Hepatocyte (in vitro differentiated cells): ENCODE measurements at regions not wholly inside any gene's neighbourhood (a gene's known extent, or its start where the extent isn't known, plus 50 kb on each side); places are given as distances from the start of the nearest gene placed in this dataset.
"Not testable (repeated sequence)": the region's sequence is repeated elsewhere in the genome, so short reads cannot be mapped to it uniquely, and the experiment has no call there.

Source experiments
- DNase-seq: peaks from one replicate; pipeline ENCODE4 v3.0.0-alpha.2; 2016; ENCODE audit warnings: low spot score
- H2AFZ ChIP-seq: fragments of 200-600 bp; sonication (generic); 2 replicates; pipeline ENCODE4 v1.6.0; 2016; ENCODE audit warnings: antibody characterized with exemption, mild to moderate bottlenecking
- H3K27ac ChIP-seq: fragments of 200-600 bp; sonication (generic); 2 replicates; pipeline ENCODE4 v1.5.1; 2016; ENCODE audit warnings: mild to moderate bottlenecking
- H3K27me3 ChIP-seq: fragments of 200-600 bp; sonication (generic); 2 replicates; pipeline ENCODE4 v1.6.1; 2016
- H3K36me3 ChIP-seq: fragments of 200-600 bp; sonication (generic); replicated peaks from 2 replicates; pipeline ENCODE4 v1.5.1; 2016; ENCODE audit warnings: low read depth; ENCODE audit not compliant: insufficient read depth
- H3K4me1 ChIP-seq: fragments of 200-600 bp; sonication (generic); 2 replicates; pipeline ENCODE4 v1.5.1; 2016; ENCODE audit warnings: mild to moderate bottlenecking, moderate library complexity; ENCODE audit not compliant: insufficient read depth
- H3K4me2 ChIP-seq: fragments of 200-600 bp; sonication (generic); 2 replicates; pipeline ENCODE4 v1.6.0; 2016
- H3K4me3 ChIP-seq: fragments of 200-600 bp; sonication (generic); 2 replicates; pipeline ENCODE4 v1.5.1; 2016; ENCODE audit warnings: mild to moderate bottlenecking
- H3K79me2 ChIP-seq: fragments of 200-600 bp; sonication (generic); 2 replicates; pipeline ENCODE4 v1.6.0; 2017; ENCODE audit warnings: mild to moderate bottlenecking
- H3K9me2 ChIP-seq: fragments of 200-600 bp; sonication (generic); replicated peaks from 2 replicates; pipeline ENCODE4 v1.6.0; 2017; ENCODE audit warnings: mild to moderate bottlenecking; ENCODE audit not compliant: insufficient read depth
- H3K9me3 ChIP-seq: fragments of 200-600 bp; sonication (generic); 2 replicates; pipeline ENCODE4 v1.5.1; 2016; ENCODE audit warnings: low read depth, mild to moderate bottlenecking
- H4K20me1 ChIP-seq: fragments of 200-600 bp; sonication (generic); 2 replicates; pipeline ENCODE4 v1.6.0; 2016; ENCODE audit warnings: mild to moderate bottlenecking; ENCODE audit not compliant: insufficient read depth, poor library complexity, severe bottlenecking
- EZH2 ChIP-seq: fragments of 200-600 bp; sonication (generic); IDR thresholded peaks from 2 replicates; pipeline ENCODE4 v1.6.1; 2016; ENCODE audit warnings: antibody characterized with exemption, mild to moderate bottlenecking, borderline replicate concordance
- EZH2phosphoT487 ChIP-seq: fragments of 200-600 bp; sonication (generic); IDR thresholded peaks from one replicate; pipeline ENCODE4 v1.6.1; 2018; ENCODE audit warnings: antibody characterized with exemption, mild to moderate bottlenecking, low read depth, moderate library complexity; ENCODE audit not compliant: unreplicated experiment, severe bottlenecking
- WGBS: methylation state at CpG from one replicate; pipeline ENCODE4 v1.1.6; 2016; ENCODE audit warnings: low lambda C conversion rate; ENCODE audit errors: missing lambda C conversion rate; 5-methylcytosine and 5-hydroxymethylcytosine counted together
- TF ChIP-seq, protein P1 (sequence below): fragments of 200-600 bp; sonication (generic); IDR thresholded peaks from 2 replicates; pipeline ENCODE4 v1.5.1; 2016; ENCODE audit warnings: antibody characterized with exemption, mild to moderate bottlenecking; ENCODE audit not compliant: poor library complexity

DNA sequence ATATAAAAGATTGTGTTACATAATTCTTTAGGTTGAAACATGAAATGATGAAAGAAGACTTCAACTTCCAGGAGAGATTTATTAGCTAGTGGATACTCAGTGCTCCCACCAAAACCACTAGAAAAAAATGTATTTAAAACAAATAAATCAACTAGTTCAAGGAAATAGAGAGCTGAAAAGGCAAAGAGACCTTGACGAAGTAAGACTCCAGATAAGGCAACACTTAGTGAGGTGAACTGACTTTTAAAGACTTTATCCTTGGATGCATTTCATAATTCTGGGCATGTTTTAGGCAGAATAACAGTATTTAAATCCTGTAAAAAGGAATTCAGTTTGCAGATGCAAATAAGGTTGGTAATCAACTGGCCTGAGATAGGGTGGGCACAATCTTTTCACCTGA lies 1150.7 kb downstream of the FSCB start:
- H3K4me2 ChIP-seq = no peak overlapping the region
- no peak overlapping the region for H2AFZ ChIP-seq
- no peaks in the 10 kb centered on the region for H3K36me3 ChIP-seq
- H3K27me3 ChIP-seq = no peaks in the 10 kb centered on the region
- H3K4me3 ChIP-seq = no peak overlapping the region
- DNase-seq = no peak
- H3K4me1 ChIP-seq = no peaks in the 10 kb centered on the region
- no peaks in the 10 kb centered on the region for H4K20me1 ChIP-seq
- WGBS = 67% methylated on average over 1 of the region's 1 CpG
- H3K27ac ChIP-seq = no peak overlapping the region
- no peaks in the 10 kb centered on the region for H3K9me2 ChIP-seq
- TF ChIP-seq, protein P1, sequence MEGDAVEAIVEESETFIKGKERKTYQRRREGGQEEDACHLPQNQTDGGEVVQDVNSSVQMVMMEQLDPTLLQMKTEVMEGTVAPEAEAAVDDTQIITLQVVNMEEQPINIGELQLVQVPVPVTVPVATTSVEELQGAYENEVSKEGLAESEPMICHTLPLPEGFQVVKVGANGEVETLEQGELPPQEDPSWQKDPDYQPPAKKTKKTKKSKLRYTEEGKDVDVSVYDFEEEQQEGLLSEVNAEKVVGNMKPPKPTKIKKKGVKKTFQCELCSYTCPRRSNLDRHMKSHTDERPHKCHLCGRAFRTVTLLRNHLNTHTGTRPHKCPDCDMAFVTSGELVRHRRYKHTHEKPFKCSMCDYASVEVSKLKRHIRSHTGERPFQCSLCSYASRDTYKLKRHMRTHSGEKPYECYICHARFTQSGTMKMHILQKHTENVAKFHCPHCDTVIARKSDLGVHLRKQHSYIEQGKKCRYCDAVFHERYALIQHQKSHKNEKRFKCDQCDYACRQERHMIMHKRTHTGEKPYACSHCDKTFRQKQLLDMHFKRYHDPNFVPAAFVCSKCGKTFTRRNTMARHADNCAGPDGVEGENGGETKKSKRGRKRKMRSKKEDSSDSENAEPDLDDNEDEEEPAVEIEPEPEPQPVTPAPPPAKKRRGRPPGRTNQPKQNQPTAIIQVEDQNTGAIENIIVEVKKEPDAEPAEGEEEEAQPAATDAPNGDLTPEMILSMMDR = no peak
- TF ChIP-seq EZH2phosphoT487 = no peak
- no peak for TF ChIP-seq EZH2
- no peaks in the 10 kb centered on the region for H3K79me2 ChIP-seq
- H3K9me3 ChIP-seq = no peaks in the 10 kb centered on the region

DNA sequence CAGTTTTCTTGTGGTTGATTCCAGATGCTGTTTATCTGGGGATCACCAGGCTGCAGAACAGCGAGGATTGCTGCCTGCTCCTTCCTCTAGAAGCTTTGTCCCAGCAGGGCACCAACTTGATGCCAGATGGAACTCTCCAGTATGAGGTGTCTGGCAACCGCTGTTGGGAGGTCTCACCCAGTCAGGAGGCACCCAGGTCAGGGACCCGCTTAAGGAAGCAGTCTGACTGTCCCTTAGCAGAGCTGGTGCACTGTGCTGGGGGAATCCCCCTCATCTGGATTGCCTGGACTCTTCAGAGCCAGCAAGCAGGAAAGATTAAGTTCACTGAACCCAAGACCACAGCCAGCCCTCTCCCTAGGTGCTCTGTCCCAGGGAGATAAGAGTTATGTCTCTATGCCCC lies 1165.2 kb downstream of the FSCB start:
- H3K4me1 ChIP-seq = no peaks in the 10 kb centered on the region
- no peaks in the 10 kb centered on the region for H3K79me2 ChIP-seq
- 81% methylated on average over 3 of the region's 3 CpGs for WGBS
- H3K4me3 ChIP-seq = no peak overlapping the region
- H3K27me3 ChIP-seq = no peaks in the 10 kb centered on the region
- no peak overlapping the region for H2AFZ ChIP-seq
- H4K20me1 ChIP-seq = no peaks in the 10 kb centered on the region
- no peaks in the 10 kb centered on the region for H3K9me2 ChIP-seq
- no peak for DNase-seq
- TF ChIP-seq EZH2 (no peak), EZH2phosphoT487 (no peak)
- TF ChIP-seq, protein P1 = no peak
- H3K27ac ChIP-seq = no peak overlapping the region
- no peak overlapping the region for H3K4me2 ChIP-seq
- no peaks in the 10 kb centered on the region for H3K9me3 ChIP-seq
- H3K36me3 ChIP-seq = no peaks in the 10 kb centered on the region

DNA sequence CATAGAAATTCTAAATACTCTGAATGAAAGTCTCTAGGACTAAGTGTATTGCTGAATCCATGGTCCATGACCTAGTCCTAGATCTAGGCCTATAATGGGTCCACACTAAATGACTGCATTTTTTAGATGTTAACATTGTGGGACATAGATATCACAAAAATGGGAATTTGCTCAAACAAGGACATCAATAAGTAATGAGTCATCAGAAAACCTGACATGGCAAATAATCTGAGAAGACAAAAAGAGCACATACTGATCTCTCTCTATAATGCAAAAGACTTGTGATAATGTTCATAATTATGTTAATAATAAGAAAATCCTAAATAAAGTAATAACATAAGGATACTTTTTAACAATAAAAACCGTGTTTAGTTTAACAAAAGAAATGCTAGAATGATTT lies 1168.4 kb downstream of the FSCB start:
- H2AFZ ChIP-seq = no peak overlapping the region
- no peaks in the 10 kb centered on the region for H4K20me1 ChIP-seq
- H3K27ac ChIP-seq = no peak overlapping the region
- H3K36me3 ChIP-seq = no peaks in the 10 kb centered on the region
- TF ChIP-seq, protein P1 = no peak
- TF ChIP-seq EZH2phosphoT487 (no peak), EZH2 (no peak)
- H3K4me1 ChIP-seq = no peaks in the 10 kb centered on the region
- no peak for DNase-seq
- no peak overlapping the region for H3K4me3 ChIP-seq
- H3K9me2 ChIP-seq = no peaks in the 10 kb centered on the region
- no peaks in the 10 kb centered on the region for H3K9me3 ChIP-seq
- H3K27me3 ChIP-seq = no peaks in the 10 kb centered on the region
- 57% methylated on average over 1 of the region's 1 CpG for WGBS
- no peak overlapping the region for H3K4me2 ChIP-seq
- no peaks in the 10 kb centered on the region for H3K79me2 ChIP-seq

DNA sequence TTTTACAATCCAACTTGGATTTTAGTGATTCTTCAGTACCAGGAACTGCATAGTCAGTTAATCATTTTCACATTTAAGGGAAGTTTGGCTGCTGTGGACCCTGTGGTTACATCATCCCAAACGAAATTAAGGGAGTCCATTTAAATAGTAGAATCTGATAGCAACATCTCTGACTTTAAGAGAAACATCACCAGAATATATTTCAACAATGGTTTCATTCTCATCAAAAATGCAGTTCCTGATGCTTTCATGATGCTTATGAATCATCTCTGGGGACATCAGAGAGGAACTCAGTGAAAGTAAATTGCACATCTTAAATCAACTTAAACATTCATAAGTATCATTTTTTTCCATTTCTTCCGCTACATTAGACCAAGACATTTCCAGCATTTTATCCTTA lies 1170.7 kb downstream of the FSCB start:
- H3K27me3 ChIP-seq = no peaks in the 10 kb centered on the region

DNA sequence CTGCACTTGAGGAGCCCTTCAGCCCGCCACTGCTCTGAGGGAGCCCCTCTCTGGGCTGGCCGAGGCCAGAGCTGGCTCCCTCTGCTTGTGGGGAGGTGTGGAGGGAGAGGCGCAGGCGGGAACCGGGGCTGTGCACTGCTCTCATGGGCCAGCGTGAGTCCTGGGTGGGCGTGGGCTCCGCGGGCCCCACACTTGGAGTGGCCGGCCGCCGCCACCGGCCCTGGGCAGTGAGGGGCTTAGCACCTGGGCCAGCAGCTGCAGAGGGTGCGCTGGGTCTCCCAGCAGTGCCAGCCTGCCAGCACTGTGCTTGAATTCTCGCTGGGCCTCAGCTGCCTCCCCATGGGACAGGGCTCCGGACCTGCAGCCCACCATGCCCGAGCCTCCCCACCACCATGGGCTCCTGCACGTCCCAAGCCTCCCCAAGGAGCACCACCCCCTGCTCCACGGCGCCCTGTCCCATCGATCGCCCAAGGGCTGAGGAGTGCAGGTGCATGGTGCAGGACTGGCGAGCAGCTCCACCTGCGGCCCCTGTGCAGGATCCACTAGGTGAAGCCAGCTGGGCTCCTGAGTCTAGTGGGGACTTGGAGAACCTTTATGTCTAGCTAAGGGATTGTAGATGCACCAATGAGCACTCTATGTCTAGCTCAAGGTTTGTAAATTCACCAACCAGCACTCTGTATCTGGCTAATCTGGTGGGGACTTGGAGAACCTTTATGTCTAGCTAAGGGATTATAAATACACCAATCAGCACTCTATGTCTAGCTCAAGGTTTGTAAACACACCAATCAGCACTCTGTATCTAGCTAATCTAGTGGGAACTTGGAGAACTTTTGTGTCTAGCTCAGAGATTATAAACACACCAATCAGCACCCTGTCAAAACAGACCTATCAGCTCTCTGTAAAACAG lies 1180.3 kb downstream of the FSCB start:
- H3K27me3 ChIP-seq, H3K4me3 ChIP-seq: not testable (repeated sequence)
- WGBS = 91% methylated on average over 20 of the region's 24 CpGs

More for the DNA sequence above, 1170.7 kb downstream of the FSCB start:
- Histone ChIP-seq H3K4me3 (no peak overlapping the region), H3K27ac (no peak overlapping the region), H3K79me2 (no peaks in the 10 kb centered on the region), H3K4me1 (no peaks in the 10 kb centered on the region), H3K4me2 (no peak overlapping the region), H3K9me3 (no peaks in the 10 kb centered on the region), H2AFZ (no peak overlapping the region), H3K9me2 (no peaks in the 10 kb centered on the region), H4K20me1 (no peaks in the 10 kb centered on the region), H3K36me3 (no peaks in the 10 kb centered on the region)
- no peak for TF ChIP-seq EZH2phosphoT487
- TF ChIP-seq, protein P1 = no peak
- TF ChIP-seq EZH2 = no peak
- DNase-seq = no peak
- WGBS = 72% methylated on average over 2 of the region's 2 CpGs

More for the DNA sequence above, 1180.3 kb downstream of the FSCB start:
- H3K36me3 ChIP-seq, DNase-seq, H4K20me1 ChIP-seq, H2AFZ ChIP-seq, H3K9me3 ChIP-seq, H3K27ac ChIP-seq, H3K4me2 ChIP-seq, H3K4me1 ChIP-seq, H3K79me2 ChIP-seq, H3K9me2 ChIP-seq: not testable (repeated sequence)
